Fibroblast of skin of right quadriceps (primary cell): ENCODE measurements at regions not wholly inside any gene's neighbourhood (a gene's known extent, or its start where the extent isn't known, plus 50 kb on each side); places are given as distances from the start of the nearest gene placed in this dataset.

Experiments
- DNase-seq: peaks from one replicate; pipeline ENCODE4 v3.0.0-alpha.2; 2013

- DNase-seq = no peak
These were observed 56.4 kb upstream of the MIR17HG start for GRCh38 chr13:91291078-91291477.

GRCh38 chr13:91292630-91293221 is 54.8 kb upstream of the MIR17HG start:
- no peak for DNase-seq

GRCh38 chr13:91295712-91296410 is 51.6 kb upstream of the MIR17HG start:
- DNase-seq = no peak

GRCh38 chr13:91297503-91297902 is 50.0 kb upstream of the MIR17HG start:
- DNase-seq = no peak
